H1 (cell line): ENCODE measurements at regions not wholly inside any gene's neighbourhood (a gene's known extent, or its start where the extent isn't known, plus 50 kb on each side); places are given as distances from the start of the nearest gene placed in this dataset.

Source experiments
- EP300 ChIP-seq, 2 experiments: IDR thresholded peaks; 1 replicate in 1 of 2; 2 replicates in 1 of 2; pipeline ENCODE4 v1.6.1; 2011 to 2012; ENCODE audit warnings: low read depth in 2 of 2, low read length in 2 of 2, mild to moderate bottlenecking in 2 of 2, borderline replicate concordance in 1 of 2, inconsistent platforms in 1 of 2, moderate library complexity in 1 of 2
- TBP ChIP-seq: IDR thresholded peaks from 2 replicates; pipeline ENCODE4 v1.6.1; 2011; ENCODE audit warnings: low read depth, low read length, improper control_type of control experiment

DNA sequence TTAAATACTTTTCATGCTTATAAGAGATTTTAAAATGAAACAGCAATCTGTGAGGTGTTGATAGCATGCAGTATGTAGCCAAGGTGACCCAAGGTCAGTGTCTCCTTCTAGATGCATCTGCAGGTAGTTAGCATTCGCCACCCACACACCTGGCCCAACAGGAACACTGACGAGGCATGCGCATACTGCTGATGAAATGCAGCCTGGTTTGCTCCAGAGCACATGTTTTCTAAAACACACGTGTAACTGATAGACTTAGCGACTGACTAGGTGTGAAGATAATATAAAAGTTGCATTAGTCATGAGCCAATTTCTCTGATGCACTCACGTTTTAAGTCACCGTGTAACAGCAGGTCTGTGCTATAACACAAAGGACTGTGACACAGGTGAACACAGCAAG lies 77.1 kb upstream of the RPS6KA2 start:
- no peak for TF ChIP-seq TBP
- no peak for TF ChIP-seq EP300 (IDR thresholded peaks at IDR 0.05; ENCODE audit: borderline replicate concordance in 1 of 2, low read depth in 2 of 2, low read length in 2 of 2)
